OCI-LY3 (cell line): ENCODE measurements at regions not wholly inside any gene's neighbourhood (a gene's known extent, or its start where the extent isn't known, plus 50 kb on each side); places are given as distances from the start of the nearest gene placed in this dataset.

Source experiments
- EZH2phosphoT487 ChIP-seq: fragments of 200-600 bp; shearing (Covaris generic); IDR thresholded peaks from 2 replicates; pipeline ENCODE4 v1.6.1; 2018; ENCODE audit warnings: antibody characterized with exemption, mixed run types, low read depth
- TF ChIP-seq, protein P1 (sequence below): fragments of 200-600, 300-600 bp; sonication (generic); IDR thresholded peaks from 2 replicates; pipeline ENCODE4 v1.5.1; 2014; ENCODE audit warnings: antibody characterized with exemption, low read length, low read depth

DNA sequence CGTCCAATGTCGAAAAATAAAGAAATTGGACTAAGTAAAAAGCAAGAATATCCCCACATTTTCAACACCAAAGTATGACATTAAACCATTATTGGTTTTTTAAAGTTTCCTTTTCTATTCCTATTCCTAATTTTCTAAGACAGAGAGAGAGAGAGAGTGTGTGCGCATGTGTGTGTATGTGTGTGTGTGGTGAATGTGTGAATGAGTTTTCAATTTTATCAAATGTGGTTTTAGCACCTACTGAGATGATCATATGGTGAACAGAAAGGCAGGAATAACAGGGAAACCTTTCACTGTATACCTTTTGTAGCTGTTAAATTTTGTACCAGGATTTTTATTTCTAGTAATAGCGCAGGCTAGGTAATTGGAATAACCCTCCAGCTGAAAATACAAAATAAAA is 80.4 kb upstream of the RAP1B start:
- TF ChIP-seq, protein P1, sequence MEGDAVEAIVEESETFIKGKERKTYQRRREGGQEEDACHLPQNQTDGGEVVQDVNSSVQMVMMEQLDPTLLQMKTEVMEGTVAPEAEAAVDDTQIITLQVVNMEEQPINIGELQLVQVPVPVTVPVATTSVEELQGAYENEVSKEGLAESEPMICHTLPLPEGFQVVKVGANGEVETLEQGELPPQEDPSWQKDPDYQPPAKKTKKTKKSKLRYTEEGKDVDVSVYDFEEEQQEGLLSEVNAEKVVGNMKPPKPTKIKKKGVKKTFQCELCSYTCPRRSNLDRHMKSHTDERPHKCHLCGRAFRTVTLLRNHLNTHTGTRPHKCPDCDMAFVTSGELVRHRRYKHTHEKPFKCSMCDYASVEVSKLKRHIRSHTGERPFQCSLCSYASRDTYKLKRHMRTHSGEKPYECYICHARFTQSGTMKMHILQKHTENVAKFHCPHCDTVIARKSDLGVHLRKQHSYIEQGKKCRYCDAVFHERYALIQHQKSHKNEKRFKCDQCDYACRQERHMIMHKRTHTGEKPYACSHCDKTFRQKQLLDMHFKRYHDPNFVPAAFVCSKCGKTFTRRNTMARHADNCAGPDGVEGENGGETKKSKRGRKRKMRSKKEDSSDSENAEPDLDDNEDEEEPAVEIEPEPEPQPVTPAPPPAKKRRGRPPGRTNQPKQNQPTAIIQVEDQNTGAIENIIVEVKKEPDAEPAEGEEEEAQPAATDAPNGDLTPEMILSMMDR: no peak
- TF ChIP-seq EZH2phosphoT487: no peak
